Peyer's patch (tissue), 4 donors: ENCODE measurements at regions not wholly inside any gene's neighbourhood (a gene's known extent, or its start where the extent isn't known, plus 50 kb on each side); places are given as distances from the start of the nearest gene placed in this dataset.

ENCODE experiments used
- CTCF ChIP-seq, 6 experiments: fragments of 450-650 bp in 4 of 6; fragments of 200-600 bp in 2 of 6; sonication (generic) in 1 of 6; IDR thresholded peaks; one replicate each; pipeline ENCODE4 v1.5.1; 2017 to 2019; ENCODE audit warnings: antibody characterized with exemption in 6 of 6, mild to moderate bottlenecking in 3 of 6, moderate library complexity in 1 of 6
- POLR2A ChIP-seq, 2 donors: fragments of 450-650 bp; IDR thresholded peaks; one replicate each; pipeline ENCODE4 v1.5.1; 2017; ENCODE audit warnings: antibody characterized with exemption in 2 of 2, mild to moderate bottlenecking in 2 of 2, moderate library complexity in 2 of 2

- TF ChIP-seq CTCF (IDR thresholded peaks at IDR 0.05) (no peak), POLR2A (IDR thresholded peaks at IDR 0.05) (no peak)
Measured at GRCh38 chr13:74024856-74025255, 109.3 kb downstream of the KLF12 start.
